ENCODE measurements at regions not wholly inside any gene's neighbourhood (a gene's known extent, or its start where the extent isn't known, plus 50 kb on each side); places are given as distances from the start of the nearest gene placed in this dataset.

DNA sequence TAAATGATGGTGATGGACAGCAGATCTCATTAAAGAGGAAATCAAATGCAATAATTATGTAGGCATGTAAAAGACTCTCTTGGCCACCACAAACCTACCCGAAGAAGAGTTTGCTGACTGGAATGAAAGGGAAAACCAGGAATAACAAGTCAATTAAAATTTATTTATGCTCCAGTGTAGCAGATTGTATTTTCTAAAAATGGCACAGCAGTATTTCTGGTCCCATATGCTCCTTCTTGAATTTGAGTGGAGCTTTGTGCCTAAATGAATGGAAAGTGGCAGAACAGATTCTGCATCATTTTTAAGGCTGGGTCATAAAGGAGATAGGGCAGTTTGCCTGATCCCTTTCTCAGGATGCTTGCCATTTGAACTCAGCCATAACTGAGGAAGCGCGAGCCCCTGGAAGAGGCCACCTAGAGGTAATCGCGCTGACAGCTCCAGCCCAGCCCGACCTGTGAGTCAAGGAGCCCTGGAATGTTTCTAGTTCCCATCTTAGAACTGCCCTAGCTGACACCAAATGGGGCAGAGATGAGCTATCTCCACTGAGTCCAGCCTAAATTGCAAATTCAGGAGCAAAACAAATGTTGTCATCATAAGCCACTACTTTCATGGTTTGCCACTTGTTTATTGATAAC lies 229.2 kb upstream of the TMTC1 start:
- Histone ChIP-seq H3K9me3 (ENCODE audit: control extremely low read depth in 1 of 3, control insufficient read depth in 2 of 3, insufficient read depth in 1 of 3, low read length in 2 of 3) (no peaks in the 10 kb centered on the region), H3K4me2 (replicated peaks; ENCODE audit: low read depth, low read length, poor library complexity, severe bottlenecking) (no peak overlapping the region), H2AFZ (ENCODE audit: insufficient read depth, low read depth, low read length, poor library complexity, severe bottlenecking) (no peak overlapping the region), H3K9ac (ENCODE audit: low read length) (no peak overlapping the region), H4K20me1 (ENCODE audit: control insufficient read depth, insufficient read depth, low read length, poor library complexity, severe bottlenecking) (no peaks in the 10 kb centered on the region), H3K27me3 (replicated peaks in 1 of 4; ENCODE audit: control extremely low read depth in 1 of 4, control insufficient read depth in 3 of 4, insufficient read depth in 4 of 4, low read length in 3 of 4) (no peaks in the 10 kb centered on the region), H3K4me1 (ENCODE audit: control insufficient read depth in 2 of 2, insufficient read depth in 2 of 2, low read length in 2 of 2) (no peaks in the 10 kb centered on the region), H3K79me2 (ENCODE audit: control insufficient read depth, insufficient read depth, low read length) (no peaks in the 10 kb centered on the region), H3K4me3 (ENCODE audit: control extremely low read depth in 1 of 5, extremely low read depth in 1 of 5, insufficient read depth in 1 of 5, low read depth in 2 of 5, low read length in 4 of 5) (no peak overlapping the region), H3K27ac (ENCODE audit: low read length in 2 of 2) (no peak overlapping the region), H3K36me3 (replicated peaks in 1 of 2; ENCODE audit: control extremely low read depth in 1 of 2, control insufficient read depth in 1 of 2, extremely low read depth in 1 of 2, insufficient read depth in 2 of 2, low read length in 1 of 2) (no peaks in the 10 kb centered on the region)
- H3K4me1 Mint-ChIP-seq: no peaks in the 10 kb centered on the region
- no peak overlapping the region for H3K4me3 Mint-ChIP-seq
- no peak overlapping the region for H3K27ac Mint-ChIP-seq
- ATAC-seq (ENCODE audit: low read depth) (no peak), DNase-seq (no peak)
- ChIA-PET CTCF (no interaction called here), POLR2A (no interaction called here)
- H3K9me3 Mint-ChIP-seq (ENCODE audit: insufficient read depth): peaks cover 2% of the 10 kb centered on the region
- WGBS (ENCODE audit: insufficient coverage): 50% methylated on average over 5 of the region's 6 CpGs
- TF ChIP-seq, protein P1, sequence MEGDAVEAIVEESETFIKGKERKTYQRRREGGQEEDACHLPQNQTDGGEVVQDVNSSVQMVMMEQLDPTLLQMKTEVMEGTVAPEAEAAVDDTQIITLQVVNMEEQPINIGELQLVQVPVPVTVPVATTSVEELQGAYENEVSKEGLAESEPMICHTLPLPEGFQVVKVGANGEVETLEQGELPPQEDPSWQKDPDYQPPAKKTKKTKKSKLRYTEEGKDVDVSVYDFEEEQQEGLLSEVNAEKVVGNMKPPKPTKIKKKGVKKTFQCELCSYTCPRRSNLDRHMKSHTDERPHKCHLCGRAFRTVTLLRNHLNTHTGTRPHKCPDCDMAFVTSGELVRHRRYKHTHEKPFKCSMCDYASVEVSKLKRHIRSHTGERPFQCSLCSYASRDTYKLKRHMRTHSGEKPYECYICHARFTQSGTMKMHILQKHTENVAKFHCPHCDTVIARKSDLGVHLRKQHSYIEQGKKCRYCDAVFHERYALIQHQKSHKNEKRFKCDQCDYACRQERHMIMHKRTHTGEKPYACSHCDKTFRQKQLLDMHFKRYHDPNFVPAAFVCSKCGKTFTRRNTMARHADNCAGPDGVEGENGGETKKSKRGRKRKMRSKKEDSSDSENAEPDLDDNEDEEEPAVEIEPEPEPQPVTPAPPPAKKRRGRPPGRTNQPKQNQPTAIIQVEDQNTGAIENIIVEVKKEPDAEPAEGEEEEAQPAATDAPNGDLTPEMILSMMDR (IDR thresholded peaks at IDR 0.05): no peak
- TF ChIP-seq EZH2 (IDR thresholded peaks at IDR 0.05; ENCODE audit: borderline replicate concordance, insufficient read depth, low read depth, low read length, poor library complexity, severe bottlenecking): no peak
- intact Hi-C loops (cut with micrococcal nuclease): no loop called here
- H3K27me3 Mint-ChIP-seq: no peaks in the 10 kb centered on the region

DNA sequence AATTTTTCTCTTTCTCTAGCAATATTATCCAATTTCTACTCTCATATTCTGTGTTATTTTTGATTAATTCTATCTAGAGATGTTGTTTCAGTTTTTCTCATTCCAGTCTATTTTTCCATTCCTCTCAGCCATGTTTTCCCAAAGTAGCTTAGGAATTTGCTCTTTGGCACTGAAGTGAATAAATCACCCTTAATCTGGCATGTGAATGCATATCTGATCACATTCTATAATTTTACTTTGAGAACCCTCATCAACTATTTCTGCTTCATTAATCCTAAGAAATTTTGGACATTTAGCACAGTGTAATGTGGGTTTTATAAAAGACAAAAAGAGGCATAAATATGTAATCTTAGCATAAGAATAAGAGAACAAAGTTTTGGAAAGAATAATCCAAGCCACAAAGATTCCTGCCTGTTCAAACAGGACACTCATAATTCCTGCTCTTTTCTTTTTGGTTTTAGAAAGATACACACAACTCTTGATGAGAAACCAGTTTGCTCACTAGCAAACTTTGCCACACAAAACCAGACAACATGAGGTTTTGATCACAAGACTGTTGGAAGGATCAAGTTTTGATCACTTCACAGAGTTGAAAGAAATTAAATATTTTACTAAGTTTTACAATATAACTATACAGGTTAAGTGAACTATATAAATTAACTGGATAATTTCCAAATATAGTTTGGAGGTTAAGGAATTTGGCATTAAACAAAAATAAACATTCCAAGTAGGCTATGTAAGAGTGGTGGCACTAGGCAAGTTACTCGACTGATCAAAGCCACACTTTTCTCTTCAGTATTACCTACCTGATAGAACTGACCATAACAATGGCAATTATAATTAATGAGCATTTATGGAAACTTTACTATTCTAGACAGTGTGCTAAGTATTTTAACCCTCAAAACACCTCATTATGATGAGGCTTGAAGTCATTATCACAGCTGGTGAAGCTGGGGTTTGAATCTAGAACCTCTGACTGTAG lies 226.6 kb upstream of the TMTC1 start:
- DNase-seq (no peak), ATAC-seq (ENCODE audit: low read depth) (no peak)
- Histone ChIP-seq H3K9ac (ENCODE audit: low read length) (no peak overlapping the region), H4K20me1 (ENCODE audit: control insufficient read depth, insufficient read depth, low read length, poor library complexity, severe bottlenecking) (no peaks in the 10 kb centered on the region), H3K9me3 (ENCODE audit: control extremely low read depth in 1 of 3, control insufficient read depth in 2 of 3, insufficient read depth in 1 of 3, low read length in 2 of 3) (peaks cover 0 to 2% (median 0%) of the 10 kb centered on the region in 3 donors), H3K79me2 (ENCODE audit: control insufficient read depth, insufficient read depth, low read length) (no peaks in the 10 kb centered on the region), H2AFZ (ENCODE audit: insufficient read depth, low read depth, low read length, poor library complexity, severe bottlenecking) (no peak overlapping the region), H3K4me3 (ENCODE audit: control extremely low read depth in 1 of 5, extremely low read depth in 1 of 5, insufficient read depth in 1 of 5, low read depth in 2 of 5, low read length in 4 of 5) (no peak overlapping the region), H3K4me2 (replicated peaks; ENCODE audit: low read depth, low read length, poor library complexity, severe bottlenecking) (no peak overlapping the region), H3K27me3 (replicated peaks in 1 of 4; ENCODE audit: control extremely low read depth in 1 of 4, control insufficient read depth in 3 of 4, insufficient read depth in 4 of 4, low read length in 3 of 4) (no peaks in the 10 kb centered on the region), H3K36me3 (replicated peaks in 1 of 2; ENCODE audit: control extremely low read depth in 1 of 2, control insufficient read depth in 1 of 2, extremely low read depth in 1 of 2, insufficient read depth in 2 of 2, low read length in 1 of 2) (no peaks in the 10 kb centered on the region), H3K4me1 (ENCODE audit: control insufficient read depth in 2 of 2, insufficient read depth in 2 of 2, low read length in 2 of 2) (no peaks in the 10 kb centered on the region), H3K27ac (ENCODE audit: low read length in 2 of 2) (no peak overlapping the region)
- Mint-ChIP-seq H3K27me3 (no peaks in the 10 kb centered on the region), H3K4me3 (no peak overlapping the region), H3K9me3 (ENCODE audit: insufficient read depth) (no peaks in the 10 kb centered on the region), H3K4me1 (no peaks in the 10 kb centered on the region), H3K27ac (no peak overlapping the region)
- intact Hi-C loops (cut with micrococcal nuclease): no loop called here
- ChIA-PET CTCF (no interaction called here), POLR2A (no interaction called here)
- no CpG with 5 or more reads among the region's 1 CpG for WGBS (ENCODE audit: insufficient coverage)
- no peak for TF ChIP-seq EZH2 (IDR thresholded peaks at IDR 0.05; ENCODE audit: borderline replicate concordance, insufficient read depth, low read depth, low read length, poor library complexity, severe bottlenecking)
- TF ChIP-seq, protein P1 (IDR thresholded peaks at IDR 0.05): no peak
